Ovary (tissue), 3 donors: ENCODE measurements at regions not wholly inside any gene's neighbourhood (a gene's known extent, or its start where the extent isn't known, plus 50 kb on each side); places are given as distances from the start of the nearest gene placed in this dataset.

Experiments
- EP300 ChIP-seq: sonication (generic); formaldehyde crosslinking; IDR thresholded peaks from one replicate; pipeline ENCODE4 v1.6.1; 2017; ENCODE audit warnings: antibody characterized with exemption
- POLR2A ChIP-seq: fragments of 450-650 bp; IDR thresholded peaks from one replicate; pipeline ENCODE4 v1.6.1; 2017; ENCODE audit warnings: antibody characterized with exemption, mild to moderate bottlenecking, moderate library complexity
- TF ChIP-seq, protein P1 (sequence below), 3 donors: fragments of 450-650 bp in 2 of 3; fragments of 200-600 bp in 1 of 3; IDR thresholded peaks; one replicate each; pipeline versions ENCODE4 v1.5.1 to v1.8.0; 2016 to 2022; ENCODE audit warnings: antibody characterized with exemption in 3 of 3, mild to moderate bottlenecking in 1 of 3
- donor health status: DM: no; HTN: no; CAD: no.

DNA sequence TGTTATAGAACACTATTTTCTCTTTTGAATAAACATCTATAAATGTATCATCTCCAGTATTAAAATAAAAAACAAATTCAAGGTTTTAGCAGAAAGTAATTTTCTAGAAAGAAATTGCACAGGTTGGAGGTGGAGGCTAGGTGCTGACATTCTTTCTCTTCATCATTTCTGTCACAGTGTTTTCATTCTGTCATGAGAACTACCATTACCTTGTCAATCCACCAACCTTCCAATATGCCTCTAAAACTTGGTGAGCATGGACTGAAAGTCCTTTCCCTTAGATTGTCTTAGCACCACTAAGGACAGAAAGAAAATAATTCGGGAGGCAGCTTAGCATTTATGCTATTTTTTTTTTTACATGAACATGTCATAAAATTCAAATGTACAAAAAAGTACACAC lies 596.2 kb upstream of the DPPA4 start:
- TF ChIP-seq POLR2A (no peak), EP300 (no peak)
- TF ChIP-seq, protein P1, sequence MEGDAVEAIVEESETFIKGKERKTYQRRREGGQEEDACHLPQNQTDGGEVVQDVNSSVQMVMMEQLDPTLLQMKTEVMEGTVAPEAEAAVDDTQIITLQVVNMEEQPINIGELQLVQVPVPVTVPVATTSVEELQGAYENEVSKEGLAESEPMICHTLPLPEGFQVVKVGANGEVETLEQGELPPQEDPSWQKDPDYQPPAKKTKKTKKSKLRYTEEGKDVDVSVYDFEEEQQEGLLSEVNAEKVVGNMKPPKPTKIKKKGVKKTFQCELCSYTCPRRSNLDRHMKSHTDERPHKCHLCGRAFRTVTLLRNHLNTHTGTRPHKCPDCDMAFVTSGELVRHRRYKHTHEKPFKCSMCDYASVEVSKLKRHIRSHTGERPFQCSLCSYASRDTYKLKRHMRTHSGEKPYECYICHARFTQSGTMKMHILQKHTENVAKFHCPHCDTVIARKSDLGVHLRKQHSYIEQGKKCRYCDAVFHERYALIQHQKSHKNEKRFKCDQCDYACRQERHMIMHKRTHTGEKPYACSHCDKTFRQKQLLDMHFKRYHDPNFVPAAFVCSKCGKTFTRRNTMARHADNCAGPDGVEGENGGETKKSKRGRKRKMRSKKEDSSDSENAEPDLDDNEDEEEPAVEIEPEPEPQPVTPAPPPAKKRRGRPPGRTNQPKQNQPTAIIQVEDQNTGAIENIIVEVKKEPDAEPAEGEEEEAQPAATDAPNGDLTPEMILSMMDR (IDR thresholded peaks at IDR 0.05) = no peak
